ENCODE measurements at regions not wholly inside any gene's neighbourhood (a gene's known extent, or its start where the extent isn't known, plus 50 kb on each side); places are given as distances from the start of the nearest gene placed in this dataset.

DNA sequence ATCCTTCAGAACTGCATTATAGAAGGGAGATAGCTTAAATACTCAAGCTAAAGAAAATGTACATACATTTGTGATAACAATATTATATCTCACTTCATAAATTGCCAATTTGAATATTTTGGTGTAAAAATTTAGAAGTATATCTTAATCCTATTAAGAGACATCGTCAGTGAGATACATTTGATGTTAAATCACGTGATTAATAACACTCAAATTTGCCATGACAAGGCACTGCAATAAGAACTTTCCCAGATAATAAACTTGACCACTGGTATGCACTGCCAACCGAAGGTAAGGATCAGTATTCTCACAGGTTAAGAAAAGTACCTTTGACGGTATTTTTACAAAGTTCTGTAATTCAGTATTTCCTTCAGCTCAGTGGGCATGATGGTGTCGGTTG, 764.7 kb upstream of the FRG1 start:
- no peak for TF ChIP-seq CTCF (IDR thresholded peaks at IDR 0.05)
- no peaks in the 10 kb centered on the region for H3K9me3 ChIP-seq
- no peak overlapping the region for H3K4me3 ChIP-seq (ENCODE audit: low read depth in 1 of 2, low read length in 1 of 2)
- H3K27ac ChIP-seq, result no peak overlapping the region
- H3K4me1 ChIP-seq (ENCODE audit: control insufficient read depth in 1 of 2, insufficient read depth in 1 of 2, low read depth in 1 of 2, low read length in 1 of 2), result no peaks in the 10 kb centered on the region
- no peaks in the 10 kb centered on the region for H3K36me3 ChIP-seq
- H3K27me3 ChIP-seq, result no peaks in the 10 kb centered on the region

DNA sequence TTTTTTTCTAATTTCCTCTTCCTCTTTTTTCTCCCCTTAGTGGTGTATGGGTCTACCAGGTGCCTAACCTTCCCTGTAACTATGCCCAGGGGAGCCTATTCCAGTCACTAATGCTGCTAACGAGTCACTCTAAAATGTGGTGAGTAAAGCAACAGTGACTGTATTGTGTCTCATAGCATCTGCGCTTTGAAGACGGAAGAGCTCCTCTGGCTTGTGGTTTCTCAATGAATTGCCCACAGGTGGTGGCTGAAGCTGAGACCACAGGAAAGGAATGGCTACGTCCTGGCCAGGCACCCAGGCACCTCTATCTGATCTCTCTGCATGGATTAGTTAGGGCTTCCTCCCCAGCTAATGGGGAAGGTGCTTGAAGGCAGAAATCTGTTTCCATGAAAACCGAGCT, 763.5 kb upstream of the FRG1 start:
- Histone ChIP-seq H3K4me1 (ENCODE audit: control insufficient read depth in 1 of 2, insufficient read depth in 1 of 2, low read depth in 1 of 2, low read length in 1 of 2) (no peaks in the 10 kb centered on the region), H3K36me3 (no peaks in the 10 kb centered on the region), H3K4me3 (ENCODE audit: low read depth in 1 of 2, low read length in 1 of 2) (no peak overlapping the region), H3K27me3 (no peaks in the 10 kb centered on the region), H3K27ac (no peak overlapping the region), H3K9me3 (no peaks in the 10 kb centered on the region)
- TF ChIP-seq CTCF (IDR thresholded peaks at IDR 0.05), result no peak

DNA sequence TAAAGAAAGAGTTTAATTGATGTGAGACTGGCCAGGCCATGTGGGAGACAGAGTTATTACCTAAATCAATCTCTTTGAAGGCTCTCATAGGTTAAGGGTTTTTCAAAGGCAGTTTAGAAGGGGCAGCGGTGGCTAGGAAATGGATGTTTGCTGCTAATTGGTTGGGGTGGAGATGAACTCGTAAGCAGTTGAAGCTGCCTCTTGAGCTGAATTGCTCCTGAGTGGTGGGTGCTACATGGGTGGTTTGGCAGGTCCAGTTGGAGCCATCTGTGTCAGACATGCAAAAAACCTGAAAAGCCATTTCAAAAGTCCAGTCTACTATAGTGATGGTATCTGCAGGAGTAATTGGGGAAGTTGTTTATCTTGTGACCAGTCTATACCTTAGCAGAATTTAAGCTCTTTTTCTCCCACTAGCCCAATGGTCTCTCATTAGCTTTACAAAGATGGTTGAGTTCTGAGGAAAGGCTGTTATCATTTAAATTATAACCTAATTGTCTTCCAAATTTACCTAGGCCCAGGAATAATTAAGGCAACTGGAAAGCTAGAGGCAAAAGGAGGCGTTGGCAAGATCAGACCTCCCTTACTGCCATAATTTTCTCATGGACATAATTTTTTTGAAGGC, 762.4 kb upstream of the FRG1 start:
- no peaks in the 10 kb centered on the region for H3K9me3 ChIP-seq
- no peaks in the 10 kb centered on the region for H3K27me3 ChIP-seq
- H3K4me3 ChIP-seq (ENCODE audit: low read depth in 1 of 2, low read length in 1 of 2), result no peak overlapping the region
- no peak for TF ChIP-seq CTCF (IDR thresholded peaks at IDR 0.05)
- no peaks in the 10 kb centered on the region for H3K36me3 ChIP-seq
- no peak overlapping the region for H3K27ac ChIP-seq
- no peaks in the 10 kb centered on the region for H3K4me1 ChIP-seq (ENCODE audit: control insufficient read depth in 1 of 2, insufficient read depth in 1 of 2, low read depth in 1 of 2, low read length in 1 of 2)

- no peaks in the 10 kb centered on the region for H3K4me1 ChIP-seq (ENCODE audit: control insufficient read depth in 1 of 2, insufficient read depth in 1 of 2, low read depth in 1 of 2, low read length in 1 of 2)
- no peaks in the 10 kb centered on the region for H3K27me3 ChIP-seq
- no peaks in the 10 kb centered on the region for H3K9me3 ChIP-seq
- H3K36me3 ChIP-seq, result no peaks in the 10 kb centered on the region
- TF ChIP-seq CTCF (IDR thresholded peaks at IDR 0.05), result no peak
- no peak overlapping the region for H3K27ac ChIP-seq
- no peak overlapping the region for H3K4me3 ChIP-seq (ENCODE audit: low read depth in 1 of 2, low read length in 1 of 2)
Observed at GRCh38 chr4:189185810-189186432, 754.8 kb upstream of the FRG1 start.

DNA sequence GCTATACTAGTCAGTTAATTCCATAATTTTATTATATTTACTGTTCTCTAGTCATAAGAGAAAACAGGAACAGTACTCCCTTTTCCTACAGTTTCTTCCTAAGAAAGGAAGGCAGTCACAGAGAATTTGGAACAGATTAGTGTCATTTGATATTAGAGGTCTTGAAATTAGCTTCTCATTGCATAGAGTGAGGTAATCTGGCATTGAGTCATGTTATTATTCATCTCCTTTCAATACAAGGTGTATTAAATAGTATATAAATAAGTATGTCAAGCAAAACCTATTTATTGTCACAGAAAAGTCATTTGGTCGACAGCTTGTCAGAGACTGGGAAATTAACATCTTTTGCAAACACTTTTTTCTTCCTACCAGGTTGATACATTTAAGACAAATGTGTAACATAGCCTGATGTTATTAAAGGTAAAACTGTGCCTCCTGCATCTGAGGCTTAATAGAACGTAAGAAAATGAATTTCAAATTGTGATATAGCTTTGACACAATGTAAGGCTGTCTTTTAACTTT, 753.1 kb upstream of the FRG1 start:
- H3K4me1 ChIP-seq (ENCODE audit: control insufficient read depth in 1 of 2, insufficient read depth in 1 of 2, low read depth in 1 of 2, low read length in 1 of 2), result no peaks in the 10 kb centered on the region
- H3K9me3 ChIP-seq, result no peaks in the 10 kb centered on the region
- no peak overlapping the region for H3K4me3 ChIP-seq (ENCODE audit: low read depth in 1 of 2, low read length in 1 of 2)
- no peak for TF ChIP-seq CTCF (IDR thresholded peaks at IDR 0.05)
- no peaks in the 10 kb centered on the region for H3K27me3 ChIP-seq
- H3K27ac ChIP-seq, result no peak overlapping the region
- no peaks in the 10 kb centered on the region for H3K36me3 ChIP-seq

All from neutrophil (primary cell).